ENCODE measurements at regions not wholly inside any gene's neighbourhood (a gene's known extent, or its start where the extent isn't known, plus 50 kb on each side); places are given as distances from the start of the nearest gene placed in this dataset.

GRCh38 chr13:112131081-112131712 lies 64.2 kb downstream of the SOX1 start:
- TF ChIP-seq EZH2phosphoT487 (IDR thresholded peaks at IDR 0.05; ENCODE audit: unreplicated experiment), result no peak
- TF ChIP-seq CTCF (conservative IDR thresholded peaks at IDR 0.05; ENCODE audit: low read depth in 2 of 2), result no peak
- TF ChIP-seq POLR2AphosphoS5 (IDR thresholded peaks at IDR 0.05; ENCODE audit: low read depth), result no peak

Measured in GM23338 (cell line).